GM12891 (cell line): ENCODE measurements at regions not wholly inside any gene's neighbourhood (a gene's known extent, or its start where the extent isn't known, plus 50 kb on each side); places are given as distances from the start of the nearest gene placed in this dataset.

Source experiments
- PAX5 ChIP-seq: IDR thresholded peaks from 2 replicates; pipeline ENCODE4 v1.6.1; 2011; ENCODE audit warnings: low read length, moderate library complexity, mild to moderate bottlenecking; ENCODE audit not compliant: insufficient read depth, severe bottlenecking
- POLR2A ChIP-seq: IDR thresholded peaks from 2 replicates; pipeline ENCODE4 v1.6.1; 2011; ENCODE audit warnings: low read depth, low read length, control low read depth
- POLR2AphosphoS5 ChIP-seq: IDR thresholded peaks from 2 replicates; pipeline ENCODE4 v1.6.1; 2011; ENCODE audit warnings: low read depth, low read length, control low read depth
- POU2F2 ChIP-seq: IDR thresholded peaks from 2 replicates; pipeline ENCODE4 v1.6.1; 2011; ENCODE audit warnings: low read depth, mild to moderate bottlenecking, control low read depth, low read length, moderate library complexity
- SPI1 ChIP-seq: IDR thresholded peaks from 2 replicates; pipeline ENCODE4 v1.6.1; 2011; ENCODE audit warnings: low read depth, low read length, control low read depth
- TAF1 ChIP-seq: IDR thresholded peaks from 2 replicates; pipeline ENCODE4 v1.6.1; 2011; ENCODE audit warnings: low read depth, low read length, control low read depth

- TF ChIP-seq POLR2A (no peak), POLR2AphosphoS5 (no peak), TAF1 (no peak), SPI1 (no peak), PAX5 (no peak), POU2F2 (no peak)
These were observed 338.4 kb downstream of the DNAH5 start for GRCh38 chr5:13606051-13606450.
